Keratinocyte (primary cell): ENCODE measurements at regions not wholly inside any gene's neighbourhood (a gene's known extent, or its start where the extent isn't known, plus 50 kb on each side); places are given as distances from the start of the nearest gene placed in this dataset.

Source experiments
- DNase-seq: peaks from one replicate; pipeline ENCODE4 v3.0.0-alpha.2; 2011; ENCODE audit warnings: low read depth, missing footprints, low spot score
- FAIRE-seq: peaks from 2 replicates; lab custom pipeline; 2011; peaks lifted over from hg19 to GRCh38; lab: Jason Lieb, UNC
- H2AFZ ChIP-seq: 2 replicates; pipeline ENCODE4 v1.6.0; 2012; ENCODE audit warnings: low read length, control low read depth, inconsistent platforms; ENCODE audit not compliant: control insufficient read depth
- H3K27ac ChIP-seq: 2 replicates; pipeline ENCODE4 v1.5.1; 2011; ENCODE audit warnings: low read length; ENCODE audit not compliant: control insufficient read depth, insufficient read depth
- H3K27me3 ChIP-seq: 3 replicates; pipeline ENCODE4 v1.6.0; 2011; ENCODE audit warnings: low read length; ENCODE audit not compliant: control insufficient read depth, insufficient read depth; ENCODE audit errors: extremely low read depth
- H3K36me3 ChIP-seq, 2 experiments: 2 replicates in 1 of 2; 3 replicates in 1 of 2; pipeline ENCODE4 v1.5.1; 2011; ENCODE audit warnings: low read length in 2 of 2, mild to moderate bottlenecking in 1 of 2; ENCODE audit not compliant: control insufficient read depth in 2 of 2, insufficient read depth in 2 of 2; ENCODE audit errors: extremely low read depth in 1 of 2
- H3K4me1 ChIP-seq: 3 replicates; pipeline ENCODE4 v1.5.1; 2011; ENCODE audit warnings: low read length; ENCODE audit not compliant: control insufficient read depth, insufficient read depth; ENCODE audit errors: extremely low read depth
- H3K4me2 ChIP-seq: 3 replicates; pipeline ENCODE4 v1.6.0; 2011; ENCODE audit warnings: low read depth, low read length; ENCODE audit not compliant: control insufficient read depth, insufficient read depth; ENCODE audit errors: extremely low read depth
- H3K4me3 ChIP-seq, 3 experiments: fragments of 200-600 bp in 1 of 3; sonication (generic) in 1 of 3; 2 replicates in 2 of 3; 3 replicates in 1 of 3; pipeline ENCODE4 v1.5.1; 2011 to 2016; ENCODE audit warnings: low read length in 3 of 3, mild to moderate bottlenecking in 3 of 3, control low read depth in 2 of 3, inconsistent platforms in 1 of 3, low read depth in 1 of 3, mixed read lengths in 1 of 3, mixed run types in 1 of 3, moderate library complexity in 1 of 3; ENCODE audit not compliant: control insufficient read depth in 2 of 3, insufficient read depth in 2 of 3; ENCODE audit errors: extremely low read depth in 1 of 3
- H3K79me2 ChIP-seq: 2 replicates; pipeline ENCODE4 v1.6.0; 2012; ENCODE audit warnings: low read length; ENCODE audit not compliant: control insufficient read depth, insufficient read depth
- H3K9ac ChIP-seq: 3 replicates; pipeline ENCODE4 v1.6.0; 2011; ENCODE audit warnings: low read length; ENCODE audit not compliant: control insufficient read depth, insufficient read depth; ENCODE audit errors: extremely low read depth
- H3K9me1 ChIP-seq: 3 replicates; pipeline ENCODE4 v1.6.0; 2011; ENCODE audit warnings: low read length; ENCODE audit not compliant: control insufficient read depth, insufficient read depth; ENCODE audit errors: extremely low read depth
- H3K9me3 ChIP-seq: 2 replicates; pipeline ENCODE4 v1.5.1; 2012; ENCODE audit warnings: low read depth, low read length; ENCODE audit not compliant: control insufficient read depth
- H4K20me1 ChIP-seq: 3 replicates; pipeline ENCODE4 v1.6.0; 2011; ENCODE audit warnings: low read length; ENCODE audit not compliant: control insufficient read depth, insufficient read depth; ENCODE audit errors: extremely low read depth
- EZH2 ChIP-seq: IDR thresholded peaks from one replicate; pipeline ENCODE4 v1.6.1; 2012; ENCODE audit warnings: inconsistent platforms, mild to moderate bottlenecking, low read length, moderate library complexity
- dilution Hi-C: fragments of 300-500 bp; cut with MboI; formaldehyde crosslinking; loops from one replicate; pipeline ENCODE4 v1.7.0; 2020; ENCODE audit warnings: low sequenced_read_pairs; ENCODE audit not compliant: extremely low pct_ligation_motif_present
- TF ChIP-seq, protein P1 (sequence below), 3 experiments: IDR thresholded peaks in 1 of 3; conservative IDR thresholded peaks in 1 of 3; optimal IDR thresholded peaks in 1 of 3; 2 replicates in 2 of 3; 3 replicates in 1 of 3; pipeline versions ENCODE3 to v1.5.1; 2011; ENCODE audit warnings: low read length in 3 of 3, mild to moderate bottlenecking in 3 of 3, moderate library complexity in 2 of 3, control low read depth in 1 of 3, inconsistent platforms in 1 of 3; ENCODE audit not compliant: insufficient read depth in 2 of 3; ENCODE audit errors: extremely low read depth in 1 of 3

DNA sequence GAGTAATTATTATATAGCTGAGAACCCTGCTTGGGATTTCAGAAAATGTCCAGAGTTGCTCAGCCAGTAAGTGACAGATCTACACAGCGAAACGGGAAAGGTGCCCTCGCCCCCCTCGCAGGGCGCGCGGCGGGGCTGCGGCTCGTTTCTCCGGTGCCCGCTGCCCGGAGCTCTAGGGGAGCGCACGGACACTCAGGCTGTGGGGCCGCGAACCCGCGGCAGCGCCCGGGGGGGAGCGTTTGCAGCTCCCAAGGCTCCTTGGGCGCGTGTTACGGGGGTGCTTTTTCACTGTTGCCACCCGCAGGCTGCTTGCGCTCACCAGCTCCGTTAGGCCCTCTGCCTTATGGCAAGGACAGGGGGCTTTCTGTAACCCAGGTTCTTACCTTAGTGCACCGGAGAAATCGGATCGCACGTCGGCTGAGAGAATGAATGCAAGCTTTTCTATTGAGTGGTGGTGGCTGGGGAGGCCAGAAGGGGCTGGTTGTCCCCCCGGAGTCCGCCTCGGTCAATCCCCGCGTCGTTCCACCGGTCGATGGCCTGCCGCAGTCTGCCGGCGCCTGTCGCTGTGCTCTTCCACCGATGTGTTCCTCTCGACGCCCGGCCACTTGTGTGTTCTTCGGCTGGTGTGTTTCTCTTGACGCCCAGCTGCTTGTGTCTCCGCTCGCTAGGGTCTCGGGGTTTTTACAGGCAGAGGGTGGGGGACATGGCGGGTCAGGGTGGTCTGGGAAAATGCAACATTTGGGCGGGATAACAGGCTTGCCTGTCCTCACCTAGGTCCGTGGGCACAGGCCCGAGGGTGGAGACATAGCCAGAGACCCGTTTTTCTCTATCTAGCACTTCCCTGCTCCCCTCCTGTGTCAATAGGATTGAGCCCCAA, 758.8 kb upstream of the DDX18 start:
- Histone ChIP-seq H3K9me1 (no peaks in the 10 kb centered on the region), H3K36me3 (no peaks in the 10 kb centered on the region), H3K27me3 (no peaks in the 10 kb centered on the region), H3K9me3 (no peaks in the 10 kb centered on the region), H3K9ac (no peak overlapping the region), H3K27ac (no peak overlapping the region), H3K79me2 (no peaks in the 10 kb centered on the region), H4K20me1 (no peaks in the 10 kb centered on the region), H3K4me1 (no peaks in the 10 kb centered on the region), H3K4me2 (no peak overlapping the region), H2AFZ (no peak overlapping the region), H3K4me3 (no peak overlapping the region)
- TF ChIP-seq, protein P1, sequence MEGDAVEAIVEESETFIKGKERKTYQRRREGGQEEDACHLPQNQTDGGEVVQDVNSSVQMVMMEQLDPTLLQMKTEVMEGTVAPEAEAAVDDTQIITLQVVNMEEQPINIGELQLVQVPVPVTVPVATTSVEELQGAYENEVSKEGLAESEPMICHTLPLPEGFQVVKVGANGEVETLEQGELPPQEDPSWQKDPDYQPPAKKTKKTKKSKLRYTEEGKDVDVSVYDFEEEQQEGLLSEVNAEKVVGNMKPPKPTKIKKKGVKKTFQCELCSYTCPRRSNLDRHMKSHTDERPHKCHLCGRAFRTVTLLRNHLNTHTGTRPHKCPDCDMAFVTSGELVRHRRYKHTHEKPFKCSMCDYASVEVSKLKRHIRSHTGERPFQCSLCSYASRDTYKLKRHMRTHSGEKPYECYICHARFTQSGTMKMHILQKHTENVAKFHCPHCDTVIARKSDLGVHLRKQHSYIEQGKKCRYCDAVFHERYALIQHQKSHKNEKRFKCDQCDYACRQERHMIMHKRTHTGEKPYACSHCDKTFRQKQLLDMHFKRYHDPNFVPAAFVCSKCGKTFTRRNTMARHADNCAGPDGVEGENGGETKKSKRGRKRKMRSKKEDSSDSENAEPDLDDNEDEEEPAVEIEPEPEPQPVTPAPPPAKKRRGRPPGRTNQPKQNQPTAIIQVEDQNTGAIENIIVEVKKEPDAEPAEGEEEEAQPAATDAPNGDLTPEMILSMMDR (optimal IDR thresholded peaks at IDR 0.05 in 1 of 3, IDR thresholded peaks at IDR 0.05 in 1 of 3, conservative IDR thresholded peaks at IDR 0.05 in 1 of 3; ENCODE audit: extremely low read depth in 1 of 3, insufficient read depth in 2 of 3, low read length in 3 of 3) = no peak
- no peak for TF ChIP-seq EZH2
- dilution Hi-C loops = no loop called here
- no peak for FAIRE-seq
- no peak for DNase-seq

DNA sequence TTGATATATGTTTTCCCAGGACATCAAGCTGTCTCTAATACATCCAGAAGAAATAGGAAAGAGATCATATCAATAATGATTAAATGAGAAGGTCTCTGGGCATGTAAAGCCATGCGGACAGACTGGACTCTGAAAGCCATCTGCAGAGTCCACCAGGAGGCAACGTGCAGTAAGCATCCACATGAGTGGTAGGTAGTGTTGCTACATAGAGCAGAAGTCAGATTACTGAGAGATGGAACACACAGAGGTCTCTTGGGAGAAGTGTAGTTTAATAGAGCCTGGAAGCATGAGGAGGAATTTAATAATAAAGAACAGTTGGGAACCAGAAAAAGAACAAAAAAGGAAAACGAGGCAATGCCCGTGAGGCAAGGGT, 758.1 kb upstream of the DDX18 start:
- FAIRE-seq (no peak), DNase-seq (no peak)
- Histone ChIP-seq H3K4me1 (no peaks in the 10 kb centered on the region), H2AFZ (no peak overlapping the region), H4K20me1 (no peaks in the 10 kb centered on the region), H3K4me3 (no peak overlapping the region), H3K9ac (no peak overlapping the region), H3K27me3 (no peaks in the 10 kb centered on the region), H3K79me2 (no peaks in the 10 kb centered on the region), H3K9me3 (no peaks in the 10 kb centered on the region), H3K9me1 (no peaks in the 10 kb centered on the region), H3K27ac (no peak overlapping the region), H3K4me2 (no peak overlapping the region), H3K36me3 (no peaks in the 10 kb centered on the region)
- dilution Hi-C loops = no loop called here
- TF ChIP-seq, protein P1 (optimal IDR thresholded peaks at IDR 0.05 in 1 of 3, IDR thresholded peaks at IDR 0.05 in 1 of 3, conservative IDR thresholded peaks at IDR 0.05 in 1 of 3; ENCODE audit: extremely low read depth in 1 of 3, insufficient read depth in 2 of 3, low read length in 3 of 3) = no peak
- TF ChIP-seq EZH2 = no peak
